CD4-positive, alpha-beta T cell (primary cell): ENCODE measurements at regions not wholly inside any gene's neighbourhood (a gene's known extent, or its start where the extent isn't known, plus 50 kb on each side); places are given as distances from the start of the nearest gene placed in this dataset.

Experiments
- ATAC-seq: fragments of 200-7000 bp; cut with Tn5 transposase; one replicate; pipeline ENCODE4 v1.10.0; 2022; ENCODE audit warnings: mild to moderate bottlenecking; ENCODE audit not compliant: poor library complexity
- CTCF ChIA-PET: fragments of 350-600 bp; sonication (Branson Sonifier 250); formaldehyde crosslinking; loops from one replicate; lab custom pipeline; 2021; ENCODE audit warnings: antibody characterized with exemption, inconsistent platforms; lab: Charles Lee
- POLR2A ChIA-PET: fragments of 350-600 bp; sonication (Branson Sonifier 250); formaldehyde crosslinking; loops from one replicate; lab custom pipeline; 2021; ENCODE audit warnings: antibody characterized with exemption, inconsistent platforms; lab: Charles Lee
- DNase-seq, 14 experiments: peaks; one replicate each; pipeline ENCODE4 v3.0.0-alpha.2; 2013 to 2020; ENCODE audit warnings: mixed read lengths in 2 of 14
- H3K27ac ChIP-seq, 2 donors: one replicate each; pipeline versions ENCODE4 v1.5.1 to v1.7.0; 2013; ENCODE audit warnings: low read length in 2 of 2, low read depth in 1 of 2, mild to moderate bottlenecking in 1 of 2
- H3K27me3 ChIP-seq, 2 experiments: 1 replicate in 1 of 2; 2 replicates in 1 of 2; pipeline versions ENCODE4 v1.6.1 to v1.7.0; 2013; ENCODE audit warnings: low read length in 2 of 2, control low read depth in 1 of 2, mild to moderate bottlenecking in 1 of 2, moderate library complexity in 1 of 2; ENCODE audit not compliant: insufficient read depth in 2 of 2, control insufficient read depth in 1 of 2
- H3K36me3 ChIP-seq: one replicate; pipeline ENCODE4 v1.6.1; 2013; ENCODE audit warnings: low read length, control low read depth; ENCODE audit not compliant: insufficient read depth
- H3K4me1 ChIP-seq: one replicate; pipeline ENCODE4 v1.6.1; 2013; ENCODE audit warnings: low read length, control low read depth; ENCODE audit not compliant: insufficient read depth
- H3K4me3 ChIP-seq: one replicate; pipeline ENCODE4 v1.5.1; 2013; ENCODE audit warnings: mild to moderate bottlenecking, low read length, moderate library complexity
- H3K9me3 ChIP-seq, 2 experiments: 1 replicate in 1 of 2; 2 replicates in 1 of 2; pipeline versions ENCODE4 v1.6.1 to v1.7.0; 2013; ENCODE audit warnings: low read length in 2 of 2, mild to moderate bottlenecking in 2 of 2, control low read depth in 1 of 2, moderate library complexity in 1 of 2; ENCODE audit not compliant: control insufficient read depth in 1 of 2, insufficient read depth in 1 of 2
- H3K27ac Mint-ChIP-seq: one replicate; pipeline ENCODE4 v1.8.0; 2020; ENCODE audit warnings: mixed read lengths
- H3K27me3 Mint-ChIP-seq: one replicate; pipeline ENCODE4 v1.8.0; 2021; ENCODE audit warnings: mixed read lengths
- H3K36me3 Mint-ChIP-seq: one replicate; pipeline ENCODE4 v1.8.0; 2021; ENCODE audit warnings: low read depth, mixed read lengths
- H3K4me1 Mint-ChIP-seq: one replicate; pipeline ENCODE4 v1.8.0; 2021; ENCODE audit warnings: low read depth, mixed read lengths
- H3K4me3 Mint-ChIP-seq: one replicate; pipeline ENCODE4 v1.8.0; 2020; ENCODE audit warnings: mild to moderate bottlenecking, mixed read lengths
- H3K9me3 Mint-ChIP-seq: one replicate; pipeline ENCODE4 v1.8.0; 2020; ENCODE audit warnings: mixed read lengths
- intact Hi-C, 2 experiments: fragments of 100-400 bp; cut with DNase I in 1 of 2; cut with micrococcal nuclease in 1 of 2; formaldehyde crosslinking; loops; one replicate each; pipeline versions ENCODE4 v1.15.1 to v1.9.0; 2023 to 2025; cut with DNase I, micrococcal nuclease
- TF ChIP-seq, protein P1 (sequence below): fragments of 200-600 bp; IDR thresholded peaks from one replicate; pipeline ENCODE4 v1.8.0; 2022; ENCODE audit warnings: antibody characterized with exemption, mild to moderate bottlenecking

DNA sequence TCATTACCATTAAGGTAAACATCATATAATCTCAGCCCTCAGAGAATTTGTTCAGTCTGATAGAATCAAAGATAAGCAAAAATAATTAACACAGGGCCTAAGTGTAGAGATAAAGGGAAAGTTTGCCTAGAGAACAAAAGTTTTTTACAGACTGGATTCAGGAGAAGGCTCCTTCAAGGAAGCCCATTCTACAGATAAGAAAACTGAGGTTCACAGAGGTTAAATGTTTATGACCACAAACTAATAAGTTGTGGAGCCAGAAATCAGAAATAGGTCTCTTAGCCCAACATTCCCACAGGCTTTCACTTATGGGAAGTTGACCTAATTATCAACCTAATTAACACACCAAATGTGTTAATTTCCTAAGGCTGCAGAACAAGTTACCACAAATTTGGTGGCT is 110.7 kb downstream of the ZMAT3 start:
- intact Hi-C loops = no loop called here

GRCh38 chr3:178960181-178960580 is 111.4 kb downstream of the ZMAT3 start:
- H3K27me3 Mint-ChIP-seq = peaks cover 3% of the 10 kb centered on the region
- H3K27ac Mint-ChIP-seq = no peak overlapping the region
- no peaks in the 10 kb centered on the region for H3K36me3 ChIP-seq
- no peaks in the 10 kb centered on the region for H3K4me1 Mint-ChIP-seq
- H3K4me3 ChIP-seq = no peak overlapping the region
- H3K9me3 Mint-ChIP-seq = peaks cover 2% of the 10 kb centered on the region
- ATAC-seq = no peak
- no peak for DNase-seq
- TF ChIP-seq, protein P1, sequence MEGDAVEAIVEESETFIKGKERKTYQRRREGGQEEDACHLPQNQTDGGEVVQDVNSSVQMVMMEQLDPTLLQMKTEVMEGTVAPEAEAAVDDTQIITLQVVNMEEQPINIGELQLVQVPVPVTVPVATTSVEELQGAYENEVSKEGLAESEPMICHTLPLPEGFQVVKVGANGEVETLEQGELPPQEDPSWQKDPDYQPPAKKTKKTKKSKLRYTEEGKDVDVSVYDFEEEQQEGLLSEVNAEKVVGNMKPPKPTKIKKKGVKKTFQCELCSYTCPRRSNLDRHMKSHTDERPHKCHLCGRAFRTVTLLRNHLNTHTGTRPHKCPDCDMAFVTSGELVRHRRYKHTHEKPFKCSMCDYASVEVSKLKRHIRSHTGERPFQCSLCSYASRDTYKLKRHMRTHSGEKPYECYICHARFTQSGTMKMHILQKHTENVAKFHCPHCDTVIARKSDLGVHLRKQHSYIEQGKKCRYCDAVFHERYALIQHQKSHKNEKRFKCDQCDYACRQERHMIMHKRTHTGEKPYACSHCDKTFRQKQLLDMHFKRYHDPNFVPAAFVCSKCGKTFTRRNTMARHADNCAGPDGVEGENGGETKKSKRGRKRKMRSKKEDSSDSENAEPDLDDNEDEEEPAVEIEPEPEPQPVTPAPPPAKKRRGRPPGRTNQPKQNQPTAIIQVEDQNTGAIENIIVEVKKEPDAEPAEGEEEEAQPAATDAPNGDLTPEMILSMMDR = no peak
- H3K4me1 ChIP-seq = no peaks in the 10 kb centered on the region
- H3K9me3 ChIP-seq = no peaks in the 10 kb centered on the region
- H3K27me3 ChIP-seq = no peaks in the 10 kb centered on the region
- intact Hi-C loops = no loop called here
- no peak overlapping the region for H3K4me3 Mint-ChIP-seq
- H3K27ac ChIP-seq = no peak overlapping the region
- H3K36me3 Mint-ChIP-seq = peaks cover 17% of the 10 kb centered on the region
- POLR2A ChIA-PET = no interaction called here
- CTCF ChIA-PET = no interaction called here

More for the DNA sequence above, 110.7 kb downstream of the ZMAT3 start:
- ATAC-seq = no peak
- Mint-ChIP-seq H3K4me3 (no peak overlapping the region), H3K9me3 (peaks cover 2% of the 10 kb centered on the region), H3K27me3 (peaks cover 3% of the 10 kb centered on the region), H3K4me1 (peaks cover under 1% of the 10 kb centered on the region), H3K36me3 (peaks cover 17% of the 10 kb centered on the region), H3K27ac (no peak overlapping the region)
- POLR2A ChIA-PET = no interaction called here
- no peak for DNase-seq
- Histone ChIP-seq H3K4me1 (no peaks in the 10 kb centered on the region), H3K4me3 (no peak overlapping the region), H3K9me3 (no peaks in the 10 kb centered on the region), H3K27ac (no peak overlapping the region), H3K36me3 (no peaks in the 10 kb centered on the region), H3K27me3 (no peaks in the 10 kb centered on the region)
- CTCF ChIA-PET = no interaction called here
- TF ChIP-seq, protein P1 = no peak

GRCh38 chr3:178950676-178951075 is 120.9 kb downstream of the ZMAT3 start:
- H3K36me3 Mint-ChIP-seq = no peaks in the 10 kb centered on the region
- Histone ChIP-seq H3K4me3 (no peak overlapping the region), H3K27me3 (no peaks in the 10 kb centered on the region), H3K4me1 (no peaks in the 10 kb centered on the region), H3K27ac (no peak overlapping the region), H3K9me3 (no peaks in the 10 kb centered on the region), H3K36me3 (no peaks in the 10 kb centered on the region)
- peaks cover 2% of the 10 kb centered on the region for H3K9me3 Mint-ChIP-seq
- H3K27me3 Mint-ChIP-seq = no peaks in the 10 kb centered on the region
- intact Hi-C loops = no loop called here
- ChIA-PET POLR2A (no interaction called here), CTCF (no interaction called here)
- DNase-seq (no peak), ATAC-seq (no peak)
- TF ChIP-seq, protein P1 = no peak
- H3K4me3 Mint-ChIP-seq = no peak overlapping the region
- H3K4me1 Mint-ChIP-seq = no peaks in the 10 kb centered on the region
- H3K27ac Mint-ChIP-seq = no peak overlapping the region
